Esophagus squamous epithelium (tissue), 5 donors: ENCODE measurements at regions not wholly inside any gene's neighbourhood (a gene's known extent, or its start where the extent isn't known, plus 50 kb on each side); places are given as distances from the start of the nearest gene placed in this dataset.

Experiments used
- DNase-seq: peaks from one replicate; lab custom pipeline; 2025; lab: John Stamatoyannopoulos, UW
- H3K27ac ChIP-seq, 4 donors: fragments of 200-600 bp; sonication (generic); one replicate each; pipeline ENCODE4 v1.5.1; 2016 to 2019; ENCODE audit warnings: mild to moderate bottlenecking in 1 of 4
- H3K27me3 ChIP-seq, 4 donors: fragments of 200-600 bp; sonication (generic); 1 replicate in 3 of 4; 2 replicates in 1 of 4; pipeline versions ENCODE4 v1.5.1 to v1.6.0; 2017 to 2021; ENCODE audit warnings: antibody characterized with exemption in 1 of 4
- H3K36me3 ChIP-seq, 3 donors: fragments of 200-600 bp; sonication (generic); one replicate each; pipeline ENCODE4 v1.5.1; 2016 to 2019
- H3K4me1 ChIP-seq, 3 donors: fragments of 200-600 bp; sonication (generic); one replicate each; pipeline ENCODE4 v1.5.1; 2017 to 2019
- H3K4me3 ChIP-seq, 4 donors: fragments of 200-600 bp; sonication (generic); 1 replicate in 3 of 4; 2 replicates in 1 of 4; pipeline ENCODE4 v1.5.1; 2016 to 2019; ENCODE audit warnings: mild to moderate bottlenecking in 2 of 4, moderate library complexity in 1 of 4
- H3K9me3 ChIP-seq, 3 donors: fragments of 200-600 bp; sonication (generic); one replicate each; pipeline ENCODE4 v1.5.1; 2016 to 2019
- CTCF ChIP-seq, 6 experiments: fragments of 450-650 bp in 4 of 6; fragments of 200-600 bp in 2 of 6; sonication (generic) in 2 of 6; IDR thresholded peaks; one replicate each; pipeline ENCODE4 v1.5.1; 2016 to 2019; ENCODE audit warnings: antibody characterized with exemption in 6 of 6, mild to moderate bottlenecking in 4 of 6, moderate library complexity in 4 of 6
- POLR2A ChIP-seq, 4 donors: fragments of 450-650 bp; IDR thresholded peaks; one replicate each; pipeline ENCODE4 v1.6.1; 2017; ENCODE audit warnings: antibody characterized with exemption in 4 of 4, mild to moderate bottlenecking in 4 of 4, moderate library complexity in 3 of 4
- WGBS, 2 donors: methylation state at CpG; one replicate each; pipeline ENCODE4 v1.1.5; 2018; 5-methylcytosine and 5-hydroxymethylcytosine counted together
- intact Hi-C: fragments of 100-400 bp; cut with DNase I; formaldehyde crosslinking; loops from one replicate; pipeline ENCODE4 v1.15.0; 2022
- donor health status: DM: yes; HTN: yes; CAD: no.

- intact Hi-C loops, result no loop called here
- no peak overlapping the region for H3K4me3 ChIP-seq
- TF ChIP-seq CTCF (IDR thresholded peaks at IDR 0.05) (no peak), POLR2A (IDR thresholded peaks at IDR 0.05) (no peak)
- DNase-seq, result no peak
- H3K9me3 ChIP-seq, result no peaks in the 10 kb centered on the region
- H3K4me1 ChIP-seq, result no peaks in the 10 kb centered on the region
- no peaks in the 10 kb centered on the region for H3K36me3 ChIP-seq
- no peak overlapping the region for H3K27ac ChIP-seq
- H3K27me3 ChIP-seq, result no peaks in the 10 kb centered on the region
These were observed 230.8 kb upstream of the STAC start for GRCh38 chr3:36149447-36149865.

DNA sequence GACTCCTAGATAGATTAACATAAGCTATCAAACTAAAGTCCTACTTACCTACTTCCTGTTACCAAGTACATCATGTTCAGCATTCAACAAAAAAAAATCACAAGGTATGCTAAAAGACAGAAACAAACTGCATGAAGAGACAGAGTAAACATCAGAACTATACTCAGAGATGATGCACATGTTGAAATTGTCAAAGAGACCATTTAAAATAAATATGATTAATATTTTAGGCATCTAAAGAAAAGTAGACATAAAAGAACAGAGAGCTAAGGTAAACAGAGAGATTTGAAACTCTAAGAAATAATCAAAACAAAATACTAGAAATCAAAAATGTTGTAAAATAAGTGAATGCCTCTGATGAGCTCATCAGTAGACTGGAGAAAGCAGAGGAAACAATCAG, 224.8 kb upstream of the STAC start:
- no peak overlapping the region for H3K4me3 ChIP-seq
- H3K27ac ChIP-seq, result no peak overlapping the region
- no peak for DNase-seq
- H3K27me3 ChIP-seq, result no peaks in the 10 kb centered on the region
- TF ChIP-seq CTCF (IDR thresholded peaks at IDR 0.05) (no peak), POLR2A (IDR thresholded peaks at IDR 0.05) (no peak)
- no peaks in the 10 kb centered on the region for H3K9me3 ChIP-seq
- no peaks in the 10 kb centered on the region for H3K36me3 ChIP-seq
- intact Hi-C loops, result no loop called here
- H3K4me1 ChIP-seq, result no peaks in the 10 kb centered on the region

- WGBS, 2 donors, result 44 to 47% methylated on average over 3 of the region's 3 CpGs
- H3K9me3 ChIP-seq, result no peaks in the 10 kb centered on the region
- no peaks in the 10 kb centered on the region for H3K36me3 ChIP-seq
- no peaks in the 10 kb centered on the region for H3K4me1 ChIP-seq
- DNase-seq, result no peak
- no peak overlapping the region for H3K4me3 ChIP-seq
- no peak for TF ChIP-seq POLR2A (IDR thresholded peaks at IDR 0.05)
- TF ChIP-seq CTCF (IDR thresholded peaks at IDR 0.05), result no peak
- H3K27me3 ChIP-seq, result no peaks in the 10 kb centered on the region
- H3K27ac ChIP-seq, result no peak overlapping the region
- intact Hi-C loops, result no loop called here
These were observed 215.9 kb upstream of the STAC start for GRCh38 chr3:36164400-36164799.

DNA sequence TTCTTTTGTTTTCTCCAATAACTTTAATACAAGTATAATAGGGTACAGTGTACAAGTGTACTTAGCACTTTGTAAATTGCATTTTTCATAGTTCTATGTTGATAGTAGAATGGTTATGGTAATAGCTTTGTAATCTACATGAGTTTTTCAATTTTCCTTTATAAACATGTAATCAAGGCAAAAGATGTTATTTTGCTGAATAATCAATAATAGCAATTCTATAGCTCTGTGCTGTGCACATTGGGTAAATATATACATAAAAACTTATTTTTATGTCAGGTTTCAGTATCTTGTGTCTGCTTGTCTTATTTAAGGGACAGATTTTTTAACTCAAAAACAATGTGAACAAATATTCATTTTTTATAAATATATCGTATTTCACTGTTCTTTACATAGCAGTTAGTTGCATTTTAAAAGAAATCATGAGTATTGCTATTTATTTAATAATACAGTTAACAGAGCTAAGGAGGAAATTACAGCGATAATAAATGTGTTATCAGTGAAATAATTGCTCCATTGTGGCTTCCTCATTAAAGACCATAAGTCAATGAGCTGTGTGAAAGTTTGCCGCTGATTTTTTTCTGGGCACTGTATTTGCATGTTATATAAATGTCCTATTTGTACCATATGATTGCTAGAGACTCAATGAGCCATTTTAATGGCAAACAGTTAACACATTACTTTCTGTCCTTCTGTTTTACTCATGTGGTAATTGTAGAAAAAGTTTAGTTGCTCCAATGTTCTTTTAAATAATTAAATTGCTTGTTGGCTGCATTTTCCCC, 214.6 kb upstream of the STAC start:
- no peaks in the 10 kb centered on the region for H3K36me3 ChIP-seq
- no peak for TF ChIP-seq CTCF (IDR thresholded peaks at IDR 0.05)
- no peaks in the 10 kb centered on the region for H3K27me3 ChIP-seq
- WGBS, 2 donors, result 62 to 65% methylated on average over 3 of the region's 3 CpGs
- no peak for DNase-seq
- no peaks in the 10 kb centered on the region for H3K4me1 ChIP-seq
- intact Hi-C loops, result no loop called here
- H3K27ac ChIP-seq, result no peak overlapping the region
- no peak overlapping the region for H3K4me3 ChIP-seq
- H3K9me3 ChIP-seq, result no peaks in the 10 kb centered on the region

GRCh38 chr3:36166477-36166876, 213.8 kb upstream of the STAC start:
- WGBS, 2 donors, result 53 to 59% methylated on average over 3 of the region's 3 CpGs
- no peaks in the 10 kb centered on the region for H3K27me3 ChIP-seq
- TF ChIP-seq POLR2A (IDR thresholded peaks at IDR 0.05) (no peak), CTCF (IDR thresholded peaks at IDR 0.05) (no peak)
- no peak for DNase-seq
- no peak overlapping the region for H3K27ac ChIP-seq
- H3K36me3 ChIP-seq, result no peaks in the 10 kb centered on the region
- no peaks in the 10 kb centered on the region for H3K4me1 ChIP-seq
- intact Hi-C loops, result no loop called here
- no peak overlapping the region for H3K4me3 ChIP-seq
- H3K9me3 ChIP-seq, result no peaks in the 10 kb centered on the region
